IPS-11a (cell line): ENCODE measurements at regions not wholly inside any gene's neighbourhood (a gene's known extent, or its start where the extent isn't known, plus 50 kb on each side); places are given as distances from the start of the nearest gene placed in this dataset.
"Not testable (repeated sequence)": the region's sequence is repeated elsewhere in the genome, so short reads cannot be mapped to it uniquely, and the experiment has no call there.

ENCODE experiments used
- H3K4me3 ChIP-seq: one replicate; pipeline ENCODE4 v1.5.1; 2013; ENCODE audit warnings: low read depth, low read length, control low read depth

DNA sequence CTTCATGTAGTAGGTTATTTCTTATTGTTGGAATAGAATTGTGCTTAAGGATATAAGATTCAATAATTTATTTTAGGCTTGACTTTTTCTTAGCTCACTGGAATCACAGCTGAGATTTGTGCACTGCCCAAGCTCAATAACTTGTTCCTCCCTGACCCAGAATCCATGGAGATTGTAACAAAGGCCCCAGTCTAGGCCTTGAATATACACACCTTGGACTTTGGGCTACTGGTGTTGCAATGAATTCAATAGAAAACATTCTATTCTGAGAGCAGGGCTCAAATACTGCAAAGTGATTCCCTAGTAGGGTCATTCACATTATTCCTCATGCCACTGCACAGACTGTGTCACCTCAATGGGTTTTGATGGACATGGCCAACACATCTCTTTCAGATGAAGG, 352.4 kb downstream of the GALC start:
- H3K4me3 ChIP-seq: no peak overlapping the region

GRCh38 chr14:87638196-87638595, 354.8 kb downstream of the GALC start:
- no peak overlapping the region for H3K4me3 ChIP-seq

DNA sequence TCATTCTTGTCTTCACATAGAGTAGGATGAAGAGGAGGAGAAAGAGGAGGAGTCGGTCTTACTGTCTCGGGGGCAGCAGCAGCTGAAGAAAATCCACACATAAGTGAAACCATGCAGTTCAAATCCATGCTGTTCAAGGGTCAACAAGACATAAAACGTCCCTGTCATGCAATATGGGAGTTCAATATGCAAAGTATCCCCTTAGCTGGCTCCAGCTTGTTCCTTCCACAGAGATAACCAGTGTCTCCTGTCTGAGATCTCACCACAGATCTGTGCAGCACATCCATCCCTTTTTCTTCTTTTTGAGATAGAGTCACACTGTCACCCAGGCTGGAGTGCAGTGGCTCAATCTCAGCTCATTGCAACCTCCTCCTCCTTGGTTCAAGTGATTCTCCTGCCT, 357.5 kb downstream of the GALC start:
- no peak overlapping the region for H3K4me3 ChIP-seq

- no peak overlapping the region for H3K4me3 ChIP-seq
Observed at GRCh38 chr14:87632796-87633195, 360.2 kb downstream of the GALC start.

DNA sequence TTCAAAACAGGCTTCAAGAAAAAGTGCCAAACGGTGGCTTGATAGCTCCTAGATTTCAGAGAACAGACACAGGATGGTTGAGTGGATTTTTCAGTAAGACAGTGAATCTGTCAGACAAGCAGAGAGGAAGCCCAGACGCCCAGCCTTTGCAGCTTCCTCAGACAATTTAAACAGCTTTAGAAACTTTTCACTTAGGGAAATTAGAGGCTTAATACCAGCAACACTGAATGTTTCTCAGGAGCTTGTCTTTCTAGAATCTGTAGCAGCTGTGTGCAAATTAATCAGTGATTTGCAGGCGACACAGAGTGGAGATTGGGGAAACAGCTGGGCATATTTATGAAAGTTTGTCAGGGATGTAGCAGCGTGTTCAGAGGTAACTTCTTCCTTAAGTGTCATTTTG, 362.1 kb downstream of the GALC start:
- H3K4me3 ChIP-seq: no peak overlapping the region

- H3K4me3 ChIP-seq: no peak overlapping the region
Observed at GRCh38 chr14:87629788-87630187, 363.2 kb downstream of the GALC start.

DNA sequence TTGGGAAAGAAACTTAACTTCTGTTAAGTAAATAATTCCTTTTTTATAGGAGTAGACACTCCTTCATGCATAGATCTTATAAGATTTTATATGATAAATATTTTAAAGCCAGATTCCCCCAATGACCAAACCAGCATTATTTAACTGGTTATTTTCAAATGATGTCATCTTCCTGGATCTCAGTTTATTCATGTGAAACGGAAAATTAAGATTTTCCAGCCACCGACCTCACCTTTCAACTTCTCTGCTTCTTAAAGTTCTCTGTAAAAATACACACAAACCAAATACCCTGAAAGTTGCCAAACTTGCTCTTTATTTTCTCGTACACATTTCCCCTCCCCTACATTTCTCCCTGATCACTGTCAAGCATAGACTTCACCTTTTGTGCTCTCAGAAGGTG, 364.2 kb downstream of the GALC start:
- H3K4me3 ChIP-seq: no peak overlapping the region

DNA sequence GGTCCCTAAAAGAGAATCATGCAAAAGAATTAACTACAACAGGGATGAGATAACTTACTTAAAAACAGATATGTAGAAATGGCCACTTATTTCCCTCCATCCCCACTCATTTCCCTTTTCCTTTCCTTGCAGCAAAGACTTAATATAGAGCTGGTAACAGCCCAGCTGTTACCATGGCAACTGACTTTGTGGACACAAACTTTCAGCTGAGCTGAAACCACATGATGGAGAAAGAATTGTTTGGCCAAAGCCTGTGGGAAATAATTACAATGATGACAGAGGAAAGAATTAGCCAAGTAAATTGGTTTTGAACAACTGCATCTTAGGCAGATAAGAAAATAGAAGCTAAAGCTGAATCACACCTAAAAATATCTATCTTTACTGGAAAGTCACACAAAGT, 364.9 kb downstream of the GALC start:
- no peak overlapping the region for H3K4me3 ChIP-seq

- H3K4me3 ChIP-seq: no peak overlapping the region
Observed at GRCh38 chr14:87626266-87626665, 366.7 kb downstream of the GALC start.

GRCh38 chr14:87623616-87624015, 369.4 kb downstream of the GALC start:
- no peak overlapping the region for H3K4me3 ChIP-seq

DNA sequence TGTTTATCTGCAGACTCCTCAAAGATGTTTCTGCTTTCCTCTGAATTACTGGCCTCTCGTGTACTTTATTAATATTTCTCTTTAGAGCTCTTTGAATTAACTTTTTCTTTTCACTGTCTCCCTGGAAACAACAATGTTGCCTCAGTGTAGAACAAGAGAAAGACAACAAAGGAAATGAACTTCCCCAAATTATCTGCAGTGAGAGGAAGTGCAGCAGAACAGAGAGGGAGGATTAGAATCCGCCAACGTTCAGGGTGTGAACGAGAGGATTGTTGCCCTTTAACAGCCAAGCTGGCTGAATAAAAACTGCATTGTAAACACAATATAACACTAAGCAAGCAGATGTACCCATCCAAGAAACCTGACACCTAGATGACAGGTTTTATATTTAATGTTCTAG, 375.9 kb downstream of the GALC start:
- no peak overlapping the region for H3K4me3 ChIP-seq

- H3K4me3 ChIP-seq: no peak overlapping the region
Observed at GRCh38 chr14:87615822-87616679, 376.9 kb downstream of the GALC start.

GRCh38 chr14:87615047-87615446, 377.9 kb downstream of the GALC start:
- no peak overlapping the region for H3K4me3 ChIP-seq

- no peak overlapping the region for H3K4me3 ChIP-seq
Observed at GRCh38 chr14:87613881-87614280, 379.1 kb downstream of the GALC start.

DNA sequence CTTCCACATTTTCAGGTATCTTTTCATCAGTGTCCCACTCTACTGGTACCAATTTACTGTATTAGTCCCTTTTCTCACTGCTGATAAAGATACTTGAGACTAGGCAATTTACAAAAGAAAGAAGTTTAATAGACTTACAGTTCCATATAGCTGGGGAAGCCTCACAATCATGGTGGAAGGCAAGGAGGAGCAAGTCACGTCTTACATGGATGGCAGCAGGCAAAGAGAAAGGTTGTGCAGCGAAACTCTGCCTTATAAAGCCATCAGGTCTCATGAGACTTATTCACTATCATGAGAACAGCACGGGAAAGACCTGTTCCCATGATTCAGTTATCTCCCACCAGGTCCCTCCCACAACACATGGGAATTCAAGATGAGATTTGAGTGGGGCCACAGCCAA, 385.9 kb downstream of the GALC start:
- not testable (repeated sequence) for H3K4me3 ChIP-seq

- no peak overlapping the region for H3K4me3 ChIP-seq
Observed at GRCh38 chr14:87601036-87601435, 391.9 kb downstream of the GALC start.

DNA sequence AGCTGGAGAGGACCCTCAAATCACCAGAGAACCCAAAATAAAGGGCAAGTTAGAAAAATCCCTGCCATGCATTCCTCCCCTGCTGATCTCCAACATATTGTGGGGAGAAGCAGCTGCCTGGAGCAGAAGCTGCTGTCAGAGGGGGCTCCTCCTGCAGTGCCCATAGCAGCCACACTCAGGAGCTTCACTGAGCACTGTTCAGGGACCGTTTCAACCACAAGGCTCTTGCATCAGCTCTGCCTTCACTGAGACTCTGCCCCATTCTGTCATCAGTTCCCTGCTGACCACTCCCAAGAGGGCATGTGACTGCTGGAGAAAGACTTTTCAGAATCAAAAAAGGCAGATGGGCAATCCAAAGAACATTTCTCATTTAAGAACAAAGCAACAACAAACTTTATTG, 392.7 kb downstream of the GALC start:
- no peak overlapping the region for H3K4me3 ChIP-seq

GRCh38 chr14:87581298-87581697, 411.7 kb downstream of the GALC start:
- H3K4me3 ChIP-seq: no peak overlapping the region

DNA sequence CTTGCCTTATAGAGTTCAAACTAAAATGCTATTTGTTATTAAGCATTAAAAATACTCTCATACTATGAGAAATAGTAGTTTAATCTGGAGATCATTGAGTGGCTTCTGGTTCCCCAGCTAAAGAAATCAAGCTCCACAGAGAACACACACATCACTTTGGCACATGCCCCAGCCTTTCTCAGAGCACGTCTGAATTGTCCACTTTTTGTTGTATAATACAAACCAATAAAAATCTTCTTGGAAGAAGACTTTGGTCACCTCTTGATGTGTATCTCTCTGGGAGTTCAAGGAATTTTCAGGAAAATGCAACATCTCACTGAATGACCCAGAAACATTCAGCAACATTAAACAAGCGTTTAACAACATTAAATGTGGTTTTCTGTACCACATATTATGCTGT, 413.9 kb downstream of the GALC start:
- H3K4me3 ChIP-seq: no peak overlapping the region

- no peak overlapping the region for H3K4me3 ChIP-seq
Observed at GRCh38 chr14:87575378-87575777, 417.6 kb downstream of the GALC start.

GRCh38 chr14:87573591-87573990, 419.4 kb downstream of the GALC start:
- no peak overlapping the region for H3K4me3 ChIP-seq

GRCh38 chr14:87567618-87568295, 425.2 kb downstream of the GALC start:
- no peak overlapping the region for H3K4me3 ChIP-seq
